ENCODE measurements at regions not wholly inside any gene's neighbourhood (a gene's known extent, or its start where the extent isn't known, plus 50 kb on each side); places are given as distances from the start of the nearest gene placed in this dataset.

GRCh38 chr5:21121213-21121612 lies 1133.2 kb upstream of the CDH18 start:
- TF ChIP-seq CTCF (IDR thresholded peaks at IDR 0.05; ENCODE audit: insufficient read depth, low read length, poor library complexity, severe bottlenecking): no peak
- DNase-seq (ENCODE audit: extremely low read depth, insufficient read length): no peak
- Histone ChIP-seq H3K27me3 (replicated peaks; ENCODE audit: control insufficient read depth, insufficient read depth, low read length) (no peaks in the 10 kb centered on the region), H3K36me3 (ENCODE audit: control insufficient read depth, insufficient read depth, low read length) (no peaks in the 10 kb centered on the region), H3K4me3 (replicated peaks; ENCODE audit: low read depth, low read length) (no peak overlapping the region)

GRCh38 chr5:21097661-21098060 lies 1109.7 kb upstream of the CDH18 start:
- Histone ChIP-seq H3K4me3 (replicated peaks; ENCODE audit: low read depth, low read length) (no peak overlapping the region), H3K36me3 (ENCODE audit: control insufficient read depth, insufficient read depth, low read length) (no peaks in the 10 kb centered on the region), H3K27me3 (replicated peaks; ENCODE audit: control insufficient read depth, insufficient read depth, low read length) (no peaks in the 10 kb centered on the region)
- TF ChIP-seq CTCF (IDR thresholded peaks at IDR 0.05; ENCODE audit: insufficient read depth, low read length, poor library complexity, severe bottlenecking): no peak
- DNase-seq (ENCODE audit: extremely low read depth, insufficient read length): no peak

DNA sequence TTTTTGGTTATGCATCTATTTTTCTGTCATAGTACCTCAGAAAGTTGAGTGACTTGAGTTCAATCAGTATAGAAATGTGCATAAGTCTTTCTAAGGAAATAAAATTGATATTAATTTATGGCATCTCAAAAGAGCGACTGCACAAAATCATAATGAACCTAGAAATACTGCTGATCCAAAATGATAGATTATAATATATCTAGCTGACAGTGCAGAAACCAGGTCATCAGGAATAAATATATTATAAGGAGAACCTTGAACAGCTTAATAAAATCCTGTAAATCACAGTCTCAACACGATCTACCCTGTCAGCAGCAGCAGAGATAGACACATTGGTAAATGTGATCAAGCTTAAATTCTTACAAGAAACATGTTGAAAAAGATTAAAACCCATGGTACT lies 1106.6 kb upstream of the CDH18 start:
- Histone ChIP-seq H3K36me3 (ENCODE audit: control insufficient read depth, insufficient read depth, low read length) (no peaks in the 10 kb centered on the region), H3K4me3 (replicated peaks; ENCODE audit: low read depth, low read length) (no peak overlapping the region), H3K27me3 (replicated peaks; ENCODE audit: control insufficient read depth, insufficient read depth, low read length) (no peaks in the 10 kb centered on the region)
- no peak for DNase-seq (ENCODE audit: extremely low read depth, insufficient read length)
- TF ChIP-seq CTCF (IDR thresholded peaks at IDR 0.05; ENCODE audit: insufficient read depth, low read length, poor library complexity, severe bottlenecking): no peak

DNA sequence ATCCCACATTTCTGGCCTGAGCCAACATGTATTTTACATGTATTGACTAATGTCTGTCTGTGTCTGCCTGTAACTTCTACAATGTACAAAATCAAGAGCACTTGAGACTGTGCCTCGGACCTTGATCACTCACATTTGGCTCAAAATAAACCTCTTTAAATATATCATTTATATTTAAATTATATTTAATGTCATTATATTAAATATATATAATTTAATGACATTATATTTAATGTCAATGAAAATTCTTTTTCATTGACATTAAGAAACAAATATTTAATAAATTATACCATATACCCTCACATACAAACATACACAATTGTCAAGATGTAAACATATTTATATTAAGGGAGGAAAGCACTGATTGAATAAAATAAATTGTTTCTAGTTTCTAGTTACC lies 1099.8 kb upstream of the CDH18 start:
- Histone ChIP-seq H3K36me3 (ENCODE audit: control insufficient read depth, insufficient read depth, low read length) (no peaks in the 10 kb centered on the region), H3K4me3 (replicated peaks; ENCODE audit: low read depth, low read length) (no peak overlapping the region), H3K27me3 (replicated peaks; ENCODE audit: control insufficient read depth, insufficient read depth, low read length) (no peaks in the 10 kb centered on the region)
- no peak for TF ChIP-seq CTCF (IDR thresholded peaks at IDR 0.05; ENCODE audit: insufficient read depth, low read length, poor library complexity, severe bottlenecking)
- DNase-seq (ENCODE audit: extremely low read depth, insufficient read length): no peak

DNA sequence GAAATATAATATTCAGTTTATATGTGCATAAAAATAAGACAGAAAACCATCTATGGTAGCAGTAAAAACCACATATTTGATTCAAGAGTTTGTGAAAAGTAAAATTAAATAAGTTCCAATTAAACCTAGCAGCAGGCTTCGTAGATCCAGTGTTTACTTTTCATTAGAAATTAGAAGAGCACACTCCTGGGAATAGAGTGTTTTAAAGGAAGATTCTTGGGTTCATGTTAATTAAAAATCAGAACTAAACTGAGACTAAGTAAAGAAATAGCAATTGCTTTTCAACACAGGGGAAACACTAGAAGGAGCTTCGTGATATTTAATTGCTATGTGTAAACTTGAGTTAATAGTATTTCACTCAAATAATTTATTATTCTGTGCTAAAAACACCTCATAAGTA lies 1097.8 kb upstream of the CDH18 start:
- Histone ChIP-seq H3K36me3 (ENCODE audit: control insufficient read depth, insufficient read depth, low read length) (no peaks in the 10 kb centered on the region), H3K4me3 (replicated peaks; ENCODE audit: low read depth, low read length) (no peak overlapping the region), H3K27me3 (replicated peaks; ENCODE audit: control insufficient read depth, insufficient read depth, low read length) (no peaks in the 10 kb centered on the region)
- TF ChIP-seq CTCF (IDR thresholded peaks at IDR 0.05; ENCODE audit: insufficient read depth, low read length, poor library complexity, severe bottlenecking): no peak
- DNase-seq (ENCODE audit: extremely low read depth, insufficient read length): no peak

DNA sequence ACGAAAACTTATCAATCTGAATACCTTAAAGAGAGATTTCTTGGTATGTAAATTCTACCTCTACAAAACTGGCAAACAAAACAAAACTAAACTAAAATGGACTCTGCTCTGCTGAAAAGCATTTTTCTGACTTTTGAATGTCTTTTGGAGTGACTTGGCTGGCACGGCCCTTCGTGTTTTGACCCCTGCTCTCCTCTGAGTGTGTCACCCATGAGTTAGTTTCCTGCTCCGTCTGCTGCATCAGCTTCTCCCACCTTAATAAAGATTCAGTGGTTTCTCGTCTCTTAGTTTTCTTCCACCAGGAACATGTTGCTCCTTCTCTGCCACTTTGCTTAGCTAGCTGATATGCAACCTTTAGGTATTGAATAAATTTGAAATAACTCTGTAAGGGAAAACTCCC lies 1084.0 kb upstream of the CDH18 start:
- Histone ChIP-seq H3K27me3 (replicated peaks; ENCODE audit: control insufficient read depth, insufficient read depth, low read length) (no peaks in the 10 kb centered on the region), H3K36me3 (ENCODE audit: control insufficient read depth, insufficient read depth, low read length) (no peaks in the 10 kb centered on the region), H3K4me3 (replicated peaks; ENCODE audit: low read depth, low read length) (no peak overlapping the region)
- no peak for TF ChIP-seq CTCF (IDR thresholded peaks at IDR 0.05; ENCODE audit: insufficient read depth, low read length, poor library complexity, severe bottlenecking)
- no peak for DNase-seq (ENCODE audit: extremely low read depth, insufficient read length)

Data from GM06990 (cell line).